HCEC 1CT (cell line): ENCODE measurements at regions not wholly inside any gene's neighbourhood (a gene's known extent, or its start where the extent isn't known, plus 50 kb on each side); places are given as distances from the start of the nearest gene placed in this dataset.
"Not testable (repeated sequence)": the region's sequence is repeated elsewhere in the genome, so short reads cannot be mapped to it uniquely, and the experiment has no call there.

Experiments used
- DNase-seq: peaks from one replicate; pipeline ENCODE4 v3.0.0-alpha.2; 2017

DNA sequence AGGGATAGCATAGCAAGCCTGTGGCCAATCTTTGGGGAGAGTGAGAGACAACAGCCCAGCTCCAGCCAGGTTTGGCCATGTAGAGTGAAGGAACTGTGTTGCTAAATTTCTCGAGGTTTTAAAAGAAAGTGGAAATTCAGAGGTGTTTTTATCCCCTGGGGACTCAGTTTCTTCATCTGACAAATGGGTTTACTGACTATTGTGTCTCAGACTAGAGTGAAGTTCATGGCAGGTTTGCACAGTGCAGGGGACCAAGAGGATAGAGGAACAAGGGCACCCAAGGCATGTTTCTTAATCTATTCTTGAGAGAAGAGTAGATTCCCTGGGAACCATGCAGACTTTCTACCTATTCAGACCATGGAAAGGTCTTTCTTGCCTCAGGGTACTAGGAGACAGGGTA, 555.8 kb upstream of the C16orf82 start:
- DNase-seq = no peak

DNA sequence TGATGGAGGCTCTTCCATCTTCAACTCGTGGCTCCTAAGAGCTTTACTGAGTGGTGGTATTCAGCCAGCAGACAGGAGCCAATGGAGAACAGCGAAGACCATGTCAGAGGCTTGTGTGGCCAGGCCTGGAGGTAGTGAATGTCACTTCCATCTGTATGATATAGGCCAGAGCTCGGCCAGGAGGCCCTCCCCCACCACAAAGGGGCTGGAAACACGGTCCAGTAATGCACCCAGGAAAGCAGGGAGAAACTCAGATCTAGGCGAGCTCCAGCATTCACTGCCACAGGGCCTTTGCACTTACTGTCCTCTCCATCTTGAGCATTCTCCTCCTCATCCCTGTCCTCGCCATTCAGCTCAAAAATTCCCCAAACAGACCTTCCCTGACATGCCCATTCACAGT, 555.3 kb upstream of the C16orf82 start:
- DNase-seq = no peak

DNA sequence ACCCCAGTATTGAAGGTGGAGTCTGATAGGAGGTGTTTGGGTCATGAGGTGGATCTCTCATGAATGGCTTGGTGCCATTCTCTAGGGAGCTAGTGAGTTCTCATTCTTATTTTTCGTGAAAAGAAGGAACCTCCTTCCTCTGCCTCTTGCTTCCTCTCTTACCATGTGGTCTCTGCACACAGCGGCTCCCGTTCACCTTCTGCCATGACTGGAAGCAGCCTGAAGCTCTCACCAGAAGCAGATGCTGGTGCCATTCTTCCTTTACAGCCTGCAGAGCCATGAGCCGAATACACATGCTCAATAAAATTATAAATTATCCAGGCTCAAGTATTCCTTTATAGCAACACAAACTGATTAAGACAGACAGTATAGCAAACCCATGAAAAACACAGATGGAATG, 545.1 kb upstream of the C16orf82 start:
- DNase-seq = no peak

DNA sequence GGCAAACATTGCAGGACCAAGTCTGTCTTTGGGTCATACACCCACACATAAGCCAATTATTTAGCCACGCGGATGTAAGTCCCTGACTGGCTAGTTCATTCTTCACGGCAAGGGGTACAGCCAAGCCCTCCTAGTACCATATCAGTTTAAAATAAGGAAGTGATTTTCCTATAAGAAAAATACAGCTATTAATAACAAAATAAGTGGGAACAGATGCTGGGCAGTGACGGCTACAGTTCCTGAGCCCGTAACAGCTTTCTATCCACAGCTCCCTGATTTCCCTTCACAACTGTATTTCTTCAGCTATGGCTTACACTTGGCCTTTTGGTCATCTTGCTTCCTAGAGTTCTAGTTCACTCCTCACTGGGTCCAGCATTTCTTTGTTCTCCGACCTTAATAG, 542.4 kb upstream of the C16orf82 start:
- no peak for DNase-seq

DNA sequence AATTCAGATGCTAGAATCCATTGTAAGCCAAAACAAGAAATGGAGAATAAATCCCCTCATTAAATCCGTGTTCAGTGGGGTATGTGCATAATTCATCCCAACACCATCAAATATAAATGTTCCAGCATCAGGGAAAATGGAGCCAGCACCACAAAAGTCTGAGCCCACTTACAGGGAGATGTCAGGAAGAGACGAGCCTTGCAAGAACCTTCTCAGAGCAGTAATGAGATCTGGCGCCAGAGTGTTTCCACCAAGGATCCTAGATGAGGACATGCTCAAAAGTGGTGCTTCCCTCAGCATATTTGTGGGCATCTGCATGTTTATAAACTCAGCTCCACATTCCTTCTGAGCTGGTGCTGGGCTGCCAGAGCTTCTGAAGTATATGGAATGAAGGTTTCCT, 541.9 kb upstream of the C16orf82 start:
- no peak for DNase-seq

DNA sequence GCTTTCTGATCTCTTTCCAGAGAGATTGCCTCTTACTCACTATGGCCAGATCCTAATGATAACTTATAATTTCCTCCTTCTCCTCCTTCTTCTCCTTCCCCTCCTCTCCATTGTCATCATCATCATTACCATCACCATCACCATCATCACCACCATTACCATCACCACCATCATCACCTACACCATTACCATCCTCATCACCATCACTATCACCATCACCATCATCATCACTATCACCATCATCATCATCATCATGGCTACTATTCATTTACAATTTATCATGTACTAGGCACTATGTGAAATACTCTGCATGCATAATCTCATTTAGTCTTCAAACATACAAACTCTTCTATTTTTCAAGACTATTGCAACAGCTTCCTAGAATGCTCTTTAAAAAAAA, 540.9 kb upstream of the C16orf82 start:
- DNase-seq = no peak

DNA sequence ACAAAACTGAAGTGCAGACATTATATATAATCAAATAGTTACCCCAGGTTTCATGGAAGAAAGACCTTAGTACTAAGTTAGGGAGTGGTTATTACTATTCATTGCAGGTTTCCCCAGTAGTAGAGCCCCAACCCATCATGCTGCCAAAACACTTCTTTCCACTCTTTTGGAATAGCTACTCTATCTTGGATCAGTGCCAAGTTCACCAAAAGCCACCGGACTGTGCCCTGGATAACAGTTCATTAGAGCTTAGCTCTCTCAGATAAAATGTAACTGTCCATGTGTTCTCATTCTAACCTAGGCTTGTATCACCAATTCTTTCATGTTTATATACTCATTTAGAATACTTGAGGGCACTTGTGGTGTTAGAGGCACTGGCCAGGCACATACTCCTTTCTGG, 540.1 kb upstream of the C16orf82 start:
- no peak for DNase-seq

DNA sequence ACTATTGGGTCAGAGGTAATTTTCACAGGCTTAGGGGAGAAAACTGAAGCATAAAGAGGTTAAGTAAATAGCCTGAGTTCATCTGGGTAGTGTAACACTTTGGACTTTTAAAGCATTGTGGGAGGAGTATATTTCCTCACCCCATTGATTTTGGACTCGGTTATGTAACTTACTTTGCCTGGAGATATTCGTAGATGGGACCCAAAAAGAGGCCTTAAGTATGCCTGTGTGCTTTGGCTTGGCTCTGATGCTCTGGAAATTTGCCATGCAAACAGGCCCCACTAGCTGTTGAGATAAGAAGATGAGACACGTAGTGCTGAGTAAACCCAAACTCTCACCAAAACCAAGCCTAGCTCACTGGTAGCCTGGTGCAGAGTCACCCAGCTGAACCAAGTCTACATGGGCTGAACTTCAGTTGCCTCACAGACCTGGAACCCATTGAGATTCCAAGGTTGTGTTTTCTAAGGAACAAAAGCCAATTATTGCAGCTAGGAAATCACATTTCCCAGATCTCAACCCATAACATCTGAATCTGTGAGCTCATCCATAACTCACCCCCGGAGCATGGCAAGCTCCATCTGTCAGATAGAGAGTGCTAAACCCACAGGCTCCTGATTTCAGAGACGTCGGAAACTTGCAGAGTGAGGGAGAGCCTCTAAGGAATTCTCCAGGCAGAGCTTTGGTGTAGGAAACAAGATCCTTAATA, 536.0 kb upstream of the C16orf82 start:
- no peak for DNase-seq

DNA sequence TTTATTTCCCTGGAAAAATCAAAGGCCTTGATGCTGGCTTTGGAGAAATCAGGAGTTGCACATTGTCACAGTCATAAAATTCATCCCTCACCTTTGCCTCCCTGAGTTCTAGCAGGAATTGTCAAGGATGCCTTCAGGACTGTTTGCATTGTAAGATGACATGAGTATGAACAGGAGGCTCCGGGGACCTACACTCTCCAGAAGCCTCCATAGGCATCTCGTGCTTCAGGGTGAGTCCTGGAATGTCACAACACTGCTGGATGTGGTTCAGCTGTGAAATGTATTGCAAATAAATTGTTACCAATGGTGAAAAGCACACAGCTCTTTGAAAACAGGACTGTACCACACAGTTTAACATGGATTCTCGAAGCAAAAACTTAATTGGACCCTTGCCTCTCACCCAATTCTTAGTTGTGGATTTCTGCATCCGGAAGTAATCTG, 535.4 kb upstream of the C16orf82 start:
- no peak for DNase-seq

DNA sequence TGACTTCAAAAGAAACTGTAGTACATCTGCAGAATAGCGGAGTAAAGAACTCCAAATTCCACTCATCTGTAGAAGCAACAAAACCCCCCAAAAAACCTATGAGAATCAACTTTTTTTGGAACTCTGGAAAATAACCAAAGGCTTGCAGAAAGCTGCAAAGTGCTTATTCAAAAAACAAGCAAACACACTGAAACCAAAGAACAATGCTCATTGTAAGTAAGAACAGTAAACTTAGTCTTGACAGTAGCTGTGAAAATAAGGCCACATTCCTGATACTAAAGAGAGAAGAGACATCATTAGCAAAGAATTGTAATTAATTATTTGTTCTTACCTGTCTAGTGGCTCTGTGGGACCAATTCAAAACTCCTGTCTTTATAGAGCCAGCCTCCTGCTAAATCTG, 534.3 kb upstream of the C16orf82 start:
- DNase-seq = no peak

DNA sequence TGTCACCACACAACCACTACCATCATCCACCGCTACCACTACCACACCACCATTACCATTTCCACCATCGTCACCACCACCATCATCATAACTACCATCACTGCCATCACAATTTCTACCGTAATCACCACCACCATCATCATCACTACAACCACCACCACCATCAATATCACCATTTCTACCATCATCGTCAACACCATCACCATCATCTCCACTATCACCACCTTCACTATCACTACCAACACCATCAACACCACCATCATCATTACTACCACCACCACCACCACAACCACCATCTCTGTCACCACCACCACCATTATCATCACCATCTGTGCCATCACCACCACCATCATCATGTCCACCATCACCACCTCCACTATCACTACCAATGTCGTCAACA, 524.5 kb upstream of the C16orf82 start:
- DNase-seq = no peak

DNA sequence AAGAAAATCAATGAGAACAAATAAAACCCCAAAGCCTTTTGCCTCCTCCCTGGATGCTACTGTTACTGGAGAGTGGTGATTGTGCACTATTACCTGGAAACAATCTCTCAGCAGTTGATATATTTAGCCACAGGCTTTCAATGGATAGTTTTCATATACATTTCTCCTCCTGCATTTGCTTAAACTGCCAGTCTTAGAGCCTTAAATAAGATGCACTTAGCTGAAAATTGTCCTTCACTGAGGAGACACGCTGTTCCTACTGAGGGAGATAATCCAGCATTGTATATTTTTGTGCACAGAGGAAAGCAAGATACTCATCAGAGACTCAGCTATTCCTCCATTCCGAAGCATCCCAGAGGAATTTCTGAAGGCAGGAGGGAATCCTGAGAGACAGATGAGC, 520.2 kb upstream of the C16orf82 start:
- no peak for DNase-seq

DNA sequence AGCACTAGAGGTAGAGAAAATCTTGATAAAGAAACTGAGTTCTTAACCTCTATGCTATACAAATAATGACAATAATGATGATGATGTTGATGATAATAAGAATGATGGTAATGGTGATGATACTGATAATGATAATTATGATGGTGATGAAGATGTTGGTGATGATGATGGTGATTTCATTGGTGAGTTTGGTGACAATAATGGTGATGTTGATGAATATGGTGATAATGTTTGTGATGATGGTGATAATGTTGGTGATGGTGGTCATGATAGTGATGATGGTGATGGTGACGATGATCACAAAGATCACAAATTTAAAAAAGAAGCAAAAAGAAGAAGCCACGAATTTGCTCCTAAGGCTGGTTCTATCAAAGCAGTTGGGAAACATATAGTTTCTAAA, 519.0 kb upstream of the C16orf82 start:
- no peak for DNase-seq

DNA sequence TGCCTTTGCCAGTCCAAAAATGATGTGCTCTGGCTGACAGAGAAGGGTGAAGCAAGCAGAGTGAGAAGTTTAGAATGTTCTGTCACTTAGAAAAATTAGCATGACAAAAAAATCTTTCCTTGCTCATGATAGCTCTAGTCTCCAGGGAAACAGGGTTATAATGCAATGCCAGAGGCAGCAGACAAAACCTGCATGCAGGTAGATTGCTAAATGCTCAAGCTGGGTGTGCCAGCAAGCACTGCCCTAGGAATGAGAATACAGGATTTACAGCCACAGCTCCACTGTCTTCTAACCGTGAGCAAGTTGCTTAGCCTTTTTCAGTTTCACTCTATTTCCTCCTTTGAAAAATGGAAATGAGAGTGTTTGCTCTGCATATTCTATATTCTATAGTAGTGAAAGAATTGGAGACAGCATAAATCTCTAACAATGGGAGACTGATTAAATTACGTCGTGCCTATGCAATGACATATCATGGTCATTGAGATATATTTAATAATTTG, 516.6 kb upstream of the C16orf82 start:
- no peak for DNase-seq

DNA sequence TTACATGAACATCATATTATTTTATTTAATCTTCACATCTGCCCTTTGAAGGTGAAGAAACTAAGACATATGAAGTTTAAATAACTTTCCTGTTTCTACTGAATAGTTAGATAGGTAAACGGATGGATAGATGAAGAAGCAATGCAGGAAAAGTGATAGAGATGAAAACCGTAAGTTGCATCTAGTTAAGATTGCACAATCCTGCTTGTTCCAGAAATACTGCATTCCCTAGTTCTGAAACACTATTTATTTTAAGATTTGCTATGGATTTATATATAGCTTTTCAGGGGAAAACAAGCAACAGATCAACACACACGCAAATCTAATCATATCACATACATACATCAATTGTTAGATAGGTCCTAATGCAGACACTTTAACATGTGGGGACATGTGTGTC, 512.7 kb upstream of the C16orf82 start:
- no peak for DNase-seq

DNA sequence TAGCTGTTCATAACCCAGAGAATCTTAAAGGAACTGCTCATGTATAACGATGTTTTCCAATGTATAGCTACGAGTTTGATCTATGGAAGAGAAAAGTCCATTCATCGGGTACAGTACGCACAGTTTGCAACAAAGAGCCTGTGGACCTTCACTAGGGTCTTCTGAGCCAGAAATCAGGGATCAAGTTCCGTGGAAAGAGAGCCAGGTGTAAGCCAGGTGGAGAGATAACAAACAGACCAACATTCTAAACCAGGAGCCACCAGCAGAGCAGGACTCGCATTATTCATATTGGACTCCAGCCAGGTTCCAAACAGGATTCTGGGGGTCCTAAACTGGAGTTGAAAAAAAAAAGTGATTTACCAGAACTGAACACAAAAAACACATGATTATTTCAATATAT, 505.4 kb upstream of the C16orf82 start:
- DNase-seq = no peak

DNA sequence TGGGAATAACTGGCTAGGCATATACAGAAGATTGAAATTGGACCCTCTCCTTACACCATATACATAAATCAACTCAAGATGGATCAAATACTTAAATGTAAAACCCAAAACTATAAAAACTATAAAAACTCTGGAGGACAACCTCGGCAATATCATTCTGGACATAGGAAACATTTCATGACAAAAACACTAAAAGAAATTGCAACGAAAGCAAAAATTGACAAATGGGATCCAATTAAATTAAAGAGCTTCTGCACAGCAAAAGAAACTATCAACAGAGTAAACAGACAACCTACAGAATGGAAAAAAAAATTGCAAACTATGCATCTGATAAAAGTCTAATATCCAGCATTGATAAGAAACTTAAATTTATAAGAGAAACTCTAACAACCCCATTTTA, 503.7 kb upstream of the C16orf82 start:
- DNase-seq = no peak

DNA sequence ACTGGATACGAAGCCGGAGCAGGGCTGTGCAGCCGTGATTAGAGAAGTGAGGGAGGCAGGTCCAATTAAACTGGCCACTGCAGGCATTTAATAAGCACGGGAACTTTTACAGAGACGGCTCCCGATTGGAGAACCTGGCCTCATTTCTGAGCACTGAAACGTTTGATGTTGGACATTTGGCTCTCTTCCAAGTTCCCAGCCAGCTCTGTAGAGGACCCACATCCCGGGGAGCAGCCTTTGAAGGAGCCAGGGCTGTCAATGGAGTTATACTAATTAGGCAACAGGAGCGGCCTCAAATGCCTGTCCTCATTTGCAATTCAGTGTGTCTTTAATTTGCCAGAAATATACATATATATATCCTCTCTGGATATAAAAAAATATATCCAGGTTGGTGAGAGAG, 499.4 kb upstream of the C16orf82 start:
- no peak for DNase-seq

DNA sequence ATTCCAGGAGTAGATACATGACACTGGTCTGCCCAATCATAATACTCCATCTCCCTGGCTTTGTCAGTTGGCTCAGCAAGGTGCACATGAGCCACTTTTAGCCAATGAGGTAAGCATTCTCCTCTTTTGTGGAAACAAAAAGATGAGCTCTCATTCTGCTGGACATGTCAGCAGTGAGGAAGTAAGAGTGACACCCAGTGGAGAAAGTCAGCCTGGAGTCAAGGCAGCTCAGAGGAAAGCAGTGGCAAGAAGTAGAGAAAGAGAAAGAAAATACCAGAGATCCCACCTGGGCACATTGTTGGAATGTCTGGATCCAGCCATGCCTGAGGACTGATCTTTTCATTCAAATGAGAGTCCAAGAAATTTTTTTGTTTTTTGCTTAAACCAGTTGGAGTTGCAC, 496.9 kb upstream of the C16orf82 start:
- no peak for DNase-seq

DNA sequence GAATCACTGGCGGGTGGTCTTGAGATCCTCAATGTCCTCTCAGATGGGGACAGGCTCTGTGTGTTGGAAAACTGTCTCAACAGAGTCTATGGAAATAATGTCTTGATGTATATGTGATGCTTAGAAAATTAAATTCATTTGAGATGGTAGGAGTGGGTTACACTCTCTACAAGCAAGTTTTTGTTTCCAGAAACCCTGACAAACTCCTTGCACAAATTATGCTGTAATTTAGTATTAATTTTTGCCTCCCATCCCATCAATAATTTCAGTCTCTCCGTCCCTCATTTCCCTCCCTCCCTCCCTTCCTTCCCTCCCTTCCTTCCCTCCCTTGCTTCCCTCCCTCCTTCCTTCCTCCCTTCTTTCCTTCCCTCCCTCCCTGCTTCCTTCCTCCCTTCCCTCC, 488.0 kb upstream of the C16orf82 start:
- DNase-seq = no peak

DNA sequence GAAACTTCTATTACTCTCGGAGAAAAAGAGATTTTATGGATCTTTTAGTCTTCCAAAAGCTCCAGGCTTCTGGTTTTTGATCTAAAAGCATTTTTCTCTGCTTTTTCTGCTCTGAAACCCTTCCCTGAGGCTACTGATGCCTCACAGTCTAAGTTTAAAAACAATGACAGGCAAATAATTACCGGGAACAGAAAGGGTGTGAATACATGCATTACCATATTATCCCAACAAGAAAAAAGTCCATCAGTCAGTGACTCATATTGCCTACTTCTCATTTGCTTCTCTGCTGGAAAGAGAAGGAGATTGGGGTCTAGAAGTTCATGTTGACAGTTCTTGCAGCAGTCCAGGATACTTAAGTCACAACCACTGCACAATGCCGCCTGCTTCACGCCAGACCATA, 482.9 kb upstream of the C16orf82 start:
- DNase-seq = no peak

DNA sequence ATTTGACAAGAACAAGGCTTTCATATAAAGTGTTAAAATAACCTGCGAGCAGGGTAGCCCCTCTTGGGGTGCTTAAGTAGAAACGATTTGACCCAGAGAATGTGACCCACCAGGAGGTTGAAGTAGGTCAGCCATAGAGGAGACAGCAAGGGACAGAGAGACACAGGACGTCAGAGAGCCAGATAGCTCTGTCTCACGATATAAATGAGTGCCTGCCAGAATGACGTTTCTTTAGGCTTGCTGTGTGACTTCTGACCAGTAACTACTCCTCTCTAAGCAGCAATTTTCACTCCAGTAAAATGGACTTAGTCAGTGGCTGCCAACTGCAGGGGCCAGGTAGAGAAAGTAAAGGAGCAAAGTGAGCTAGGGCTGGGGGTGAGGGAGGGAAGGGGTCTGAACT, 473.0 kb upstream of the C16orf82 start:
- no peak for DNase-seq

DNA sequence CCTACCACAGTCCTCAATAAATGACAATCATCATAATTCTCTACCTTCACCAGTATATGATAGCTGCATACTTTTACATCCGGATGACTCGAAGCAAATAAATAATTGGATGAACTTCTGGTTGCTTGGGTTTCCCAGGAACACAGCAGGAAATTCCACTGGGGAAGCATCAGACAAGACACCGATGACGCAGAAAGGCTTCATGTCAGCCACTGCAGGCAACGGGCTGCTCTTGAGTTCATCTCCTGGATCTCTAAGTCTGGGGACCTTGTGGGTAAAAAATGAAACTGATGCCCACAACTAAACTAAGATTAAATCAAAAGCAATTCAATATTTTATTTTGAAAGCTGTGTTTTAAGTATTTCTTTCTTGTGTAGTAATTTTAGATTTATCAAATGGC, 472.1 kb upstream of the C16orf82 start:
- no peak for DNase-seq

DNA sequence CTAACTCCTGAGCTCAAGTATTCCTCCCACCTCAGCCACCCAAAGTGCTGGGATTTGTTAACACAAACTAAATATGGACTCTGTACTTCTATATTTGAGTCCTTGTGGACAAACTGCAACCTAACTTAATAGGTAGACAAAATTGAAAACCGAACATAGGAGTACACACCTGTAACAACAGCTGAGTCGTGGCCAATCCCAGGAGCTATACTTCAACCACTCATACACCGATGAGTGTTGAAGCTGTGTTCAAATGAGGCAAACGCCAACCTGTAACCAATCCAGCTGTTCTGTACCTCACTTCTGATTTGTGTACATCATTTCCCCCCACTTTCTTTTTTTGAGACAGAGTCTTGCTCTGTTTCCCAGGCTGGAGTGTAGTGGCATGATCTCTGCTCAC, 471.5 kb upstream of the C16orf82 start:
- no peak for DNase-seq

DNA sequence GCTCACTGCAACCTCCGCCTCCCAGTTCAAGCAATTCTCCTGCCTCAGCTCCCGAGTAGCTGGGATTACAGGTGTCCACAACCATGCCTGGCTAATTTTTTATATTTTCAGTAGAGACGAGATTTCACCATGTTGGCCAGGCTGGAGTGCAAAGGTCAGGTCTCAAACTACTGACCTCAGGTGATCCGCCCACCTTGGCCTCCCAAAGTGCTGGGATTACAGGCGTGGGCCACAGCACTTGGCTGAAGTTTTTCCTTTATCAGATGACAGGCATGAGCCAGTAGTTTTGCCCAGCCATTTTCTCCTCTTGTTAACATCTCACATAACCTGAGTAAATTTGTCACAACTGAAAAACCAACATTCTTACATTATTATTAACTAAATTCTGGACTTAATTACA, 470.7 kb upstream of the C16orf82 start:
- not testable (repeated sequence) for DNase-seq

DNA sequence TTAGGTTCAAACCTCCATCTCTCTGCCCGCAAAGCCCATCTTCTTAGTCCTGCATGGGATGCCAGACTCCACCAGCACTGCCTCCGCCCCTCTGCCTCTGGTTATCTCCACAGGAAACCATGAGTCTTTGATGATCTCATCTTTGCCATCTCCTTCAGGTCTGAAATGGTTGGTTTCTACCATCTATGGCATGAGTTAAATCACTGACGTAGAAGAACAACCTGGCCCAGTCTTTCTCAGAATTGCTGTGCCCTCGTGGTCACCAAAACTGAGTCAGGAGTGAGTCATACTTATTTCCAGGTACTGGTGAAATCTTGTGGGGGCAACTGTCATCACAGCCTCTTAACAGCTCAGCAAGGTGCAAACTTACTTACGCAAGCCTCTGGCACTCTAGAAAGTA, 468.7 kb upstream of the C16orf82 start:
- DNase-seq = no peak
